ENCODE measurements at regions not wholly inside any gene's neighbourhood (a gene's known extent, or its start where the extent isn't known, plus 50 kb on each side); places are given as distances from the start of the nearest gene placed in this dataset.

GRCh38 chr10:78185693-78186055 lies 152.0 kb downstream of the RPS24 start:
- TF ChIP-seq CTCF (IDR thresholded peaks at IDR 0.05; ENCODE audit: low read length) (no peak), EZH2 (IDR thresholded peaks at IDR 0.05; ENCODE audit: borderline replicate concordance, low read length) (no peak)
